ENCODE measurements at regions not wholly inside any gene's neighbourhood (a gene's known extent, or its start where the extent isn't known, plus 50 kb on each side); places are given as distances from the start of the nearest gene placed in this dataset.
"Not testable (repeated sequence)": the region's sequence is repeated elsewhere in the genome, so short reads cannot be mapped to it uniquely, and the experiment has no call there.

- no peak for DNase-seq (ENCODE audit: low read depth)
These were observed 581.1 kb upstream of the AUTS2 start for GRCh38 chr7:69017208-69017607.

GRCh38 chr7:69018200-69018599 lies 580.1 kb upstream of the AUTS2 start:
- DNase-seq (ENCODE audit: low read depth), result no peak

- DNase-seq (ENCODE audit: low read depth), result no peak
These were observed 578.8 kb upstream of the AUTS2 start for GRCh38 chr7:69019437-69019836.

- no peak for DNase-seq (ENCODE audit: low read depth)
These were observed 577.7 kb upstream of the AUTS2 start for GRCh38 chr7:69020536-69020935.

- DNase-seq (ENCODE audit: low read depth), result no peak
These were observed 573.0 kb upstream of the AUTS2 start for GRCh38 chr7:69025249-69025648.

- DNase-seq (ENCODE audit: low read depth), result no peak
These were observed 565.4 kb upstream of the AUTS2 start for GRCh38 chr7:69032848-69033247.

- DNase-seq (ENCODE audit: low read depth), result no peak
These were observed 562.4 kb upstream of the AUTS2 start for GRCh38 chr7:69035826-69036225.

- DNase-seq (ENCODE audit: low read depth), result no peak
These were observed 562.0 kb upstream of the AUTS2 start for GRCh38 chr7:69036301-69036700.

GRCh38 chr7:69038915-69039314 lies 559.4 kb upstream of the AUTS2 start:
- no peak for DNase-seq (ENCODE audit: low read depth)

- no peak for DNase-seq (ENCODE audit: low read depth)
These were observed 556.1 kb upstream of the AUTS2 start for GRCh38 chr7:69042138-69042537.

- DNase-seq (ENCODE audit: low read depth), result no peak
These were observed 551.0 kb upstream of the AUTS2 start for GRCh38 chr7:69047151-69047754.

- no peak for DNase-seq (ENCODE audit: low read depth)
These were observed 548.9 kb upstream of the AUTS2 start for GRCh38 chr7:69049326-69049725.

- no peak for DNase-seq (ENCODE audit: low read depth)
These were observed 545.8 kb upstream of the AUTS2 start for GRCh38 chr7:69052447-69052846.

- no peak for DNase-seq (ENCODE audit: low read depth)
These were observed 537.8 kb upstream of the AUTS2 start for GRCh38 chr7:69060516-69060915.

GRCh38 chr7:69062020-69062765 lies 536.1 kb upstream of the AUTS2 start:
- no peak for DNase-seq (ENCODE audit: low read depth)

GRCh38 chr7:69067397-69067796 lies 530.9 kb upstream of the AUTS2 start:
- DNase-seq (ENCODE audit: low read depth), result no peak

- DNase-seq (ENCODE audit: low read depth), result no peak
These were observed 527.8 kb upstream of the AUTS2 start for GRCh38 chr7:69070476-69070875.

GRCh38 chr7:69076566-69076965 lies 521.7 kb upstream of the AUTS2 start:
- no peak for DNase-seq (ENCODE audit: low read depth)

GRCh38 chr7:69078997-69079769 lies 519.1 kb upstream of the AUTS2 start:
- no peak for DNase-seq (ENCODE audit: low read depth)

- DNase-seq (ENCODE audit: low read depth), result not testable (repeated sequence)
These were observed 511.0 kb upstream of the AUTS2 start for GRCh38 chr7:69087281-69087680.

- DNase-seq (ENCODE audit: low read depth), result no peak
These were observed 510.1 kb upstream of the AUTS2 start for GRCh38 chr7:69088185-69088584.

GRCh38 chr7:69090936-69091335 lies 507.3 kb upstream of the AUTS2 start:
- DNase-seq (ENCODE audit: low read depth), result no peak

- DNase-seq (ENCODE audit: low read depth), result no peak
These were observed 506.8 kb upstream of the AUTS2 start for GRCh38 chr7:69091521-69091920.
